VCaP (cell line): ENCODE measurements at regions not wholly inside any gene's neighbourhood (a gene's known extent, or its start where the extent isn't known, plus 50 kb on each side); places are given as distances from the start of the nearest gene placed in this dataset.

Experiments used
- H3K27ac ChIP-seq: fragments of 450-650 bp; 2 replicates; pipeline ENCODE4 v1.5.1; 2017
- CTCF ChIP-seq: fragments of 450-650 bp; conservative IDR thresholded peaks from 2 replicates; pipeline ENCODE4 v1.5.1; 2017; ENCODE audit warnings: mild to moderate bottlenecking, moderate library complexity

GRCh38 chr9:2281803-2282185 lies 266.6 kb downstream of the SMARCA2 start:
- H3K27ac ChIP-seq: no peak overlapping the region
- no peak for TF ChIP-seq CTCF

GRCh38 chr9:2284770-2285169 lies 269.6 kb downstream of the SMARCA2 start:
- H3K27ac ChIP-seq: no peak overlapping the region
- no peak for TF ChIP-seq CTCF

GRCh38 chr9:2285416-2286332 lies 270.5 kb downstream of the SMARCA2 start:
- no peak overlapping the region for H3K27ac ChIP-seq
- no peak for TF ChIP-seq CTCF

GRCh38 chr9:2286333-2286705 lies 271.2 kb downstream of the SMARCA2 start:
- TF ChIP-seq CTCF: no peak

GRCh38 chr9:2286825-2287455 lies 271.8 kb downstream of the SMARCA2 start:
- no peak overlapping the region for H3K27ac ChIP-seq
- TF ChIP-seq CTCF: no peak

More at GRCh38 chr9:2286333-2286705, 271.2 kb downstream of the SMARCA2 start:
- H3K27ac ChIP-seq: no peak overlapping the region

GRCh38 chr9:2288309-2288708 lies 273.2 kb downstream of the SMARCA2 start:
- H3K27ac ChIP-seq: no peak overlapping the region

More at GRCh38 chr9:2288309-2288708, 273.2 kb downstream of the SMARCA2 start:
- TF ChIP-seq CTCF: no peak
